DND-41 (cell line): ENCODE measurements at regions not wholly inside any gene's neighbourhood (a gene's known extent, or its start where the extent isn't known, plus 50 kb on each side); places are given as distances from the start of the nearest gene placed in this dataset.

Source experiments
- EZH2 ChIP-seq: IDR thresholded peaks from 3 replicates; pipeline ENCODE4 v1.6.1; 2012; ENCODE audit warnings: borderline replicate concordance, low read depth, mild to moderate bottlenecking, moderate library complexity, low read length, inconsistent platforms; ENCODE audit not compliant: severe bottlenecking
- TF ChIP-seq, protein P1 (sequence below): IDR thresholded peaks from 2 replicates; pipeline ENCODE4 v1.5.1; 2012; ENCODE audit warnings: borderline replicate concordance, low read length, moderate library complexity, mild to moderate bottlenecking; ENCODE audit not compliant: poor library complexity, severe bottlenecking; ENCODE audit errors: extremely low read depth

GRCh38 chr6:132228894-132229293, 172.4 kb downstream of the MOXD1 start:
- TF ChIP-seq, protein P1, sequence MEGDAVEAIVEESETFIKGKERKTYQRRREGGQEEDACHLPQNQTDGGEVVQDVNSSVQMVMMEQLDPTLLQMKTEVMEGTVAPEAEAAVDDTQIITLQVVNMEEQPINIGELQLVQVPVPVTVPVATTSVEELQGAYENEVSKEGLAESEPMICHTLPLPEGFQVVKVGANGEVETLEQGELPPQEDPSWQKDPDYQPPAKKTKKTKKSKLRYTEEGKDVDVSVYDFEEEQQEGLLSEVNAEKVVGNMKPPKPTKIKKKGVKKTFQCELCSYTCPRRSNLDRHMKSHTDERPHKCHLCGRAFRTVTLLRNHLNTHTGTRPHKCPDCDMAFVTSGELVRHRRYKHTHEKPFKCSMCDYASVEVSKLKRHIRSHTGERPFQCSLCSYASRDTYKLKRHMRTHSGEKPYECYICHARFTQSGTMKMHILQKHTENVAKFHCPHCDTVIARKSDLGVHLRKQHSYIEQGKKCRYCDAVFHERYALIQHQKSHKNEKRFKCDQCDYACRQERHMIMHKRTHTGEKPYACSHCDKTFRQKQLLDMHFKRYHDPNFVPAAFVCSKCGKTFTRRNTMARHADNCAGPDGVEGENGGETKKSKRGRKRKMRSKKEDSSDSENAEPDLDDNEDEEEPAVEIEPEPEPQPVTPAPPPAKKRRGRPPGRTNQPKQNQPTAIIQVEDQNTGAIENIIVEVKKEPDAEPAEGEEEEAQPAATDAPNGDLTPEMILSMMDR: no peak
- TF ChIP-seq EZH2: no peak
